ENCODE measurements at regions not wholly inside any gene's neighbourhood (a gene's known extent, or its start where the extent isn't known, plus 50 kb on each side); places are given as distances from the start of the nearest gene placed in this dataset.

DNA sequence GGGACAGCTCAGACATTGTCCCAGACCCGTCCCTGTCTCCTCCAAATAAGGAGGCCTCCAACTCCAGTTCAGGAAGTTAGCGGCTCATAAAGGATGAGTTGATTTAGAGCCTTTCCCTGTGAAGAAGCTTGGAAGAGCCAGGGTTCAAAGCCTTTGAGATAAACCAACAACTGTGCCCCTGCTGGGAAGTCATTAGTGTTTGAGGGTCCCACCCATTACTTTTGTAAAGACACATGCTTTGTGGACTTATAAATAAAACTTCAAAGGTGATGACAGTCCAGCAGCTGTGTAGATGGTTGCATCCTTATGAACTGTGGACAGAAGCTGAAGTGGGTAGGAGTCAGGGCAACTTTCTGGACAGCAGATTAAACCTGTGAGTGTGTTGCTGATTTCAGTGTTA, 86.0 kb upstream of the PGRMC2 start:
- Histone ChIP-seq H2BK5ac (ENCODE audit: low read length) (no peak overlapping the region), H4K8ac (ENCODE audit: low read depth, low read length) (no peak overlapping the region), H3K23ac (ENCODE audit: low read depth, low read length, poor library complexity) (no peak overlapping the region), H3K18ac (ENCODE audit: low read length) (no peak overlapping the region), H3K4me3 (ENCODE audit: low read length in 2 of 2) (no peak overlapping the region), H3K9ac (ENCODE audit: low read depth, low read length, poor library complexity) (no peak overlapping the region), H2BK120ac (ENCODE audit: low read depth, low read length) (no peak overlapping the region), H3K36me3 (replicated peaks in 1 of 2; ENCODE audit: control insufficient read depth in 2 of 2, insufficient read depth in 2 of 2, low read length in 2 of 2) (no peaks in the 10 kb centered on the region), H3K4ac (ENCODE audit: low read length) (no peak overlapping the region), H2AK5ac (ENCODE audit: low read depth, low read length) (no peak overlapping the region), H3K9me3 (replicated peaks in 1 of 2; ENCODE audit: control insufficient read depth in 2 of 2, insufficient read depth in 1 of 2, low read depth in 1 of 2, low read length in 2 of 2) (peaks cover 4 to 6% of the 10 kb centered on the region in 2 donors), H3K27ac (replicated peaks; ENCODE audit: low read length) (no peak overlapping the region), H3K4me1 (ENCODE audit: control insufficient read depth in 2 of 2, insufficient read depth in 1 of 2, low read depth in 1 of 2, low read length in 2 of 2) (no peaks in the 10 kb centered on the region), H4K91ac (ENCODE audit: low read depth, low read length, poor library complexity) (no peak overlapping the region), H3K14ac (ENCODE audit: low read length) (no peak overlapping the region), H3K27me3 (ENCODE audit: control insufficient read depth in 3 of 3, insufficient read depth in 3 of 3, low read depth in 1 of 3, low read length in 3 of 3) (no peaks in the 10 kb centered on the region), H2AFZ (ENCODE audit: low read length) (no peak overlapping the region), H2BK12ac (ENCODE audit: low read length) (no peak overlapping the region), H2BK15ac (ENCODE audit: low read length) (no peak overlapping the region), H3K4me2 (ENCODE audit: insufficient read depth, low read length, poor library complexity, severe bottlenecking) (no peak overlapping the region), H3K79me1 (ENCODE audit: low read depth, low read length) (no peaks in the 10 kb centered on the region)
- WGBS, 2 donors (ENCODE audit: extremely low coverage in 2 of 2, insufficient read length in 2 of 2, insufficient replicate concordance in 1 of 2), result no CpG with 5 or more reads among the region's 2 CpGs
- no peak for DNase-seq (ENCODE audit: low spot score)

- no peaks in the 10 kb centered on the region for H3K36me3 ChIP-seq (replicated peaks in 1 of 2; ENCODE audit: control insufficient read depth in 2 of 2, insufficient read depth in 2 of 2, low read length in 2 of 2)
- H3K4me1 ChIP-seq (ENCODE audit: control insufficient read depth in 2 of 2, insufficient read depth in 1 of 2, low read depth in 1 of 2, low read length in 2 of 2), result no peaks in the 10 kb centered on the region
- DNase-seq (ENCODE audit: low spot score), result no peak
- no peak overlapping the region for H3K4me3 ChIP-seq (ENCODE audit: low read length in 2 of 2)
- H3K4ac ChIP-seq (ENCODE audit: low read length), result no peak overlapping the region
- H3K27me3 ChIP-seq (ENCODE audit: control insufficient read depth in 3 of 3, insufficient read depth in 3 of 3, low read depth in 1 of 3, low read length in 3 of 3), result no peaks in the 10 kb centered on the region
- H2BK15ac ChIP-seq (ENCODE audit: low read length), result no peak overlapping the region
- H3K4me2 ChIP-seq (ENCODE audit: insufficient read depth, low read length, poor library complexity, severe bottlenecking), result no peak overlapping the region
- H3K79me1 ChIP-seq (ENCODE audit: low read depth, low read length), result no peaks in the 10 kb centered on the region
- no peak overlapping the region for H3K9ac ChIP-seq (ENCODE audit: low read depth, low read length, poor library complexity)
- H3K14ac ChIP-seq (ENCODE audit: low read length), result no peak overlapping the region
- H2AFZ ChIP-seq (ENCODE audit: low read length), result no peak overlapping the region
- H3K23ac ChIP-seq (ENCODE audit: low read depth, low read length, poor library complexity), result no peak overlapping the region
- H2AK5ac ChIP-seq (ENCODE audit: low read depth, low read length), result no peak overlapping the region
- H2BK5ac ChIP-seq (ENCODE audit: low read length), result no peak overlapping the region
- H3K18ac ChIP-seq (ENCODE audit: low read length), result no peak overlapping the region
- no CpG with 5 or more reads among the region's 2 CpGs for WGBS, 2 donors (ENCODE audit: extremely low coverage in 2 of 2, insufficient read length in 2 of 2, insufficient replicate concordance in 1 of 2)
- H3K27ac ChIP-seq (replicated peaks; ENCODE audit: low read length), result no peak overlapping the region
- no peak overlapping the region for H4K91ac ChIP-seq (ENCODE audit: low read depth, low read length, poor library complexity)
- no peak overlapping the region for H2BK12ac ChIP-seq (ENCODE audit: low read length)
- H3K9me3 ChIP-seq (replicated peaks in 1 of 2; ENCODE audit: control insufficient read depth in 2 of 2, insufficient read depth in 1 of 2, low read depth in 1 of 2, low read length in 2 of 2), result peaks cover 0 to 3% of the 10 kb centered on the region in 2 donors
- H4K8ac ChIP-seq (ENCODE audit: low read depth, low read length), result no peak overlapping the region
- H2BK120ac ChIP-seq (ENCODE audit: low read depth, low read length), result no peak overlapping the region
These were observed 84.3 kb upstream of the PGRMC2 start for GRCh38 chr4:128371876-128372275.

- Histone ChIP-seq H2BK15ac (ENCODE audit: low read length) (no peak overlapping the region), H3K9me3 (replicated peaks in 1 of 2; ENCODE audit: control insufficient read depth in 2 of 2, insufficient read depth in 1 of 2, low read depth in 1 of 2, low read length in 2 of 2) (no peaks in the 10 kb centered on the region), H3K4ac (ENCODE audit: low read length) (no peak overlapping the region), H2BK120ac (ENCODE audit: low read depth, low read length) (no peak overlapping the region), H3K4me3 (ENCODE audit: low read length in 2 of 2) (no peak overlapping the region), H3K23ac (ENCODE audit: low read depth, low read length, poor library complexity) (no peak overlapping the region), H4K91ac (ENCODE audit: low read depth, low read length, poor library complexity) (no peak overlapping the region), H3K4me1 (ENCODE audit: control insufficient read depth in 2 of 2, insufficient read depth in 1 of 2, low read depth in 1 of 2, low read length in 2 of 2) (no peaks in the 10 kb centered on the region), H2BK12ac (ENCODE audit: low read length) (no peak overlapping the region), H3K27me3 (ENCODE audit: control insufficient read depth in 3 of 3, insufficient read depth in 3 of 3, low read depth in 1 of 3, low read length in 3 of 3) (no peaks in the 10 kb centered on the region), H3K36me3 (replicated peaks in 1 of 2; ENCODE audit: control insufficient read depth in 2 of 2, insufficient read depth in 2 of 2, low read length in 2 of 2) (no peaks in the 10 kb centered on the region), H3K9ac (ENCODE audit: low read depth, low read length, poor library complexity) (no peak overlapping the region), H3K4me2 (ENCODE audit: insufficient read depth, low read length, poor library complexity, severe bottlenecking) (no peak overlapping the region), H2BK5ac (ENCODE audit: low read length) (no peak overlapping the region), H2AFZ (ENCODE audit: low read length) (no peak overlapping the region), H3K18ac (ENCODE audit: low read length) (no peak overlapping the region), H2AK5ac (ENCODE audit: low read depth, low read length) (no peak overlapping the region), H3K14ac (ENCODE audit: low read length) (no peak overlapping the region), H3K79me1 (ENCODE audit: low read depth, low read length) (no peaks in the 10 kb centered on the region), H4K8ac (ENCODE audit: low read depth, low read length) (no peak overlapping the region), H3K27ac (replicated peaks; ENCODE audit: low read length) (no peak overlapping the region)
- DNase-seq (ENCODE audit: low spot score), result no peak
- no CpG with 5 or more reads among the region's 8 CpGs for WGBS, 2 donors (ENCODE audit: extremely low coverage in 2 of 2, insufficient read length in 2 of 2, insufficient replicate concordance in 1 of 2)
These were observed 83.6 kb upstream of the PGRMC2 start for GRCh38 chr4:128371001-128371777.

DNA sequence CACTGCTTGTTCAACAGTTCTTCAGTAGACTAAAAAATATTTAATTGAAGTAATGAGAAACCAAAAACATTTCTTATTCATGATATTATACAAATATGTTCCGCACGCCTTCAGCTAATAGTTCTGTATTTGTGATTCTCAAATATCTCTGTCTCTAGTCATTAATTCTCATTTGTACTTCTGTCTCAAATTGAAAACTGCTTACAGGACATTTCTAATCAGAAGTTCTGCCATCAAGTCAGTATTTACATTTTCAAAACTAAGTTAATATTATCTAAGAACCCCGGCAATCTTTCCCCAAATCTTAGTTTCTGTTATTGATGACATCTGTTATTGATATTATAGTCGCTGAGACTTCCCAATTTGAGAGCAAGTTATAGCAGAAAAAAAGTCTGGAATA, 78.6 kb upstream of the PGRMC2 start:
- H2BK12ac ChIP-seq (ENCODE audit: low read length), result no peak overlapping the region
- no peaks in the 10 kb centered on the region for H3K4me1 ChIP-seq (ENCODE audit: control insufficient read depth in 2 of 2, insufficient read depth in 1 of 2, low read depth in 1 of 2, low read length in 2 of 2)
- no peak overlapping the region for H3K4me2 ChIP-seq (ENCODE audit: insufficient read depth, low read length, poor library complexity, severe bottlenecking)
- H3K9me3 ChIP-seq (replicated peaks in 1 of 2; ENCODE audit: control insufficient read depth in 2 of 2, insufficient read depth in 1 of 2, low read depth in 1 of 2, low read length in 2 of 2), result no peaks in the 10 kb centered on the region
- H4K91ac ChIP-seq (ENCODE audit: low read depth, low read length, poor library complexity), result no peak overlapping the region
- no peak for DNase-seq (ENCODE audit: low spot score)
- no peak overlapping the region for H3K23ac ChIP-seq (ENCODE audit: low read depth, low read length, poor library complexity)
- H2AK5ac ChIP-seq (ENCODE audit: low read depth, low read length), result no peak overlapping the region
- no peak overlapping the region for H3K27ac ChIP-seq (replicated peaks; ENCODE audit: low read length)
- no peak overlapping the region for H2BK120ac ChIP-seq (ENCODE audit: low read depth, low read length)
- H3K9ac ChIP-seq (ENCODE audit: low read depth, low read length, poor library complexity), result no peak overlapping the region
- WGBS, 2 donors (ENCODE audit: extremely low coverage in 2 of 2, insufficient read length in 2 of 2, insufficient replicate concordance in 1 of 2), result no CpG with 5 or more reads among the region's 4 CpGs
- no peaks in the 10 kb centered on the region for H3K79me1 ChIP-seq (ENCODE audit: low read depth, low read length)
- H3K14ac ChIP-seq (ENCODE audit: low read length), result no peak overlapping the region
- H3K36me3 ChIP-seq (replicated peaks in 1 of 2; ENCODE audit: control insufficient read depth in 2 of 2, insufficient read depth in 2 of 2, low read length in 2 of 2), result no peaks in the 10 kb centered on the region
- no peak overlapping the region for H3K4me3 ChIP-seq (ENCODE audit: low read length in 2 of 2)
- no peak overlapping the region for H2BK5ac ChIP-seq (ENCODE audit: low read length)
- no peak overlapping the region for H3K4ac ChIP-seq (ENCODE audit: low read length)
- H2BK15ac ChIP-seq (ENCODE audit: low read length), result no peak overlapping the region
- no peaks in the 10 kb centered on the region for H3K27me3 ChIP-seq (ENCODE audit: control insufficient read depth in 3 of 3, insufficient read depth in 3 of 3, low read depth in 1 of 3, low read length in 3 of 3)
- H2AFZ ChIP-seq (ENCODE audit: low read length), result no peak overlapping the region
- no peak overlapping the region for H4K8ac ChIP-seq (ENCODE audit: low read depth, low read length)
- H3K18ac ChIP-seq (ENCODE audit: low read length), result no peak overlapping the region

All from neuronal stem cell (in vitro differentiated cells).